ENCODE measurements at regions not wholly inside any gene's neighbourhood (a gene's known extent, or its start where the extent isn't known, plus 50 kb on each side); places are given as distances from the start of the nearest gene placed in this dataset.
"Not testable (repeated sequence)": the region's sequence is repeated elsewhere in the genome, so short reads cannot be mapped to it uniquely, and the experiment has no call there.

DNA sequence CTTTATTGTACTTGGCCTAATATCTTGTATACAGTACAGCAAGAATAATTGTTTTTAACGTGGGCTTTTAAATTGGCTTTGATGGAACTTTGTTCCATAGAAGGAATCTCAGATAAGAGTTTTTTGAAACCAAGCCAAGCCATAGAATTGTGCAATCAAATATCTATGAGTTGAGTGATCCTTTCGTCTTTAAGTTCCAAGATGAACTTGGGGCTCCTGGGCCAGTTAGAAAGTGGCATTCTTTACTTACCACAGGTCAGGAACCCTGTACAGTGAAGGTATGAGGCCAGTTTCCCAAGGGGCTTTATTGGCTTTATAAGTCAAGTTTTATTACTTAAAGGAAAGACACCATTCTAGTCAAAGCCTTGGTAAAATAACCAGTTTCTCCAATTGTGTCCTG is 2104.2 kb downstream of the PCDH7 start:
- no peak for DNase-seq

DNA sequence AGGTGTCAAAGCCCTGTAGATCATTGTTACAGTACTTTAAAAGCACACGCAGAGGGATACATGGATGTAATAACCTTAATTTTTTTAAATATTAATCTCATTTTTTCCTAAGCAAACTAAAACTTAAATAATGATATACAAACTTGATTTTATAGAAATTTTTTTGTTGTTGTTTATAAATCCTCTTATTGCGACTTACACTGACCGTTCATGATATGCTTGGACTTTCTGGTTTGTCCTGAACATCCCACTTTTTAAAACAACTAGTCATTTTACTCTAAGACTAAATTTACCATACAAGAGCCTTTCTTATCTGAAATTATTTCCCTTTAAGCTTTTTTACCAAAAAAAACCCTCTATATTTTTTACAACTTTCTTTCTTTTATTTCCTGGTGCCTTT is 2106.0 kb downstream of the PCDH7 start:
- DNase-seq: peak; percentile 25

DNA sequence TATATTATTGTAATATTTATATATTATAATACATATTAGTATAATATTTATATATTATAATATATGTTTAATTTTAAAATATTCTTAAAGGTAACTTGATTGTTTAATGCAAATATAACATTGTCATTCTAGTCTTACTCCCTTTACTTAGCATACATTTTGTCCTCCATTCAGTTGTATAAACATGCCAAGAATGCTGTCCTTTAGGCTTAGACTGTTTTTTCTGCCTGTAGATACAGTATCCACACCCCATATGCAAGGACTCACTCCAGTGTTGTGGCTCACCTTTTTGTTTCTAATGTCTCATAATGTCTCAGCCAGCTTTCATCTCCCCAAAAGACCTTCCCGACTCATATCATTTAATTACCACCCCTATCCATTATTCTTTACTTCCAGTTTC is 2110.0 kb downstream of the PCDH7 start:
- no peak for DNase-seq

DNA sequence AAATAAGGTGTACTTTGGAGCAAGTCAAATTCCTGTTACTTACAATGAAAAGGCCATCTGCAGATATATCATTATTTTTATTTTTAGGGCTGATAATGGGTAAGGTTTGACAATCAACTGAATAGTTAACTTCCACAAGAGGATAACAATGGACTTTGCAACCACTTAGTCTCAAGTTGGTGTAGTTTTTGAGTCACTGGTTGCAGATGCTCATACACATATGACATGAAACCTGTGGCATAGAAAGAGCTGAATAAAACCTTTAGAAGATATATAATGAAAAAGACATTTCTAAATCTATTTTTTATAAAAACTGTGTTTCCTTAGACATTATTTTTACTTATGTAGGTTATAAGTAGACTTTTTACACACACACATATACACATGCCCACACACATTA is 2110.9 kb downstream of the PCDH7 start:
- no peak for DNase-seq

DNA sequence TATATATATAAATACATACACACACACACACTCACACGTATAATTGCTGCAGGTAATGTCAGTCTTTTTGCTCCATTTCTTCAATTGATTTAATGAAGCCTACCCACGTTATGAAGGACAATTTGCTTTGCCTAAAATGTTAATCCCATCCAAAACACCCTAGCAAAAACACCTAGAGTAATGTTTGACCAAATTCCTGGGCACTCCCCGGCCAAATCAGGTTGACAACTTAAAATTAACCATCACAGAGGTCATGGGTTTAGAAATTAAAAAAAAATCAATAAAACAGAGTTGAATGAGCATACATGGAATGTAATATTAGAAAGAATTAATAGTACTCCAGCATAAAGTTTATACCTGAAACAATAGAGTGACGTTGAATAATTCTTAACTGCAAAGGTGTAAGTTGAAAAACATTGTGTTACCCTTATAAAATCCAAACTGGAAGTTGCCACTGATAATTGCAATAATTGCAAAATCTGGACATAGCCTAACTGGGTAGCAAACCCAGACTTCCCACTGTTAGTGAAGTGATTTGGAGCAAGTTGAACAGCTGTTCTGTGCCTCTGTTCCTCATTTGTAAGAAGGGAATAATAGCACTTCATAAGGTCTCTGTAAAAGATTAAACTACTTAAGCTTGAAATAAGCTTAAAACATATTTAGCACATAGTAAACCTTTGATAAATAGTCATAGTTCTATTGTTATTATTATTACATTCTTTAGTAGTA is 2120.5 kb downstream of the PCDH7 start:
- DNase-seq: peak; percentile 9

DNA sequence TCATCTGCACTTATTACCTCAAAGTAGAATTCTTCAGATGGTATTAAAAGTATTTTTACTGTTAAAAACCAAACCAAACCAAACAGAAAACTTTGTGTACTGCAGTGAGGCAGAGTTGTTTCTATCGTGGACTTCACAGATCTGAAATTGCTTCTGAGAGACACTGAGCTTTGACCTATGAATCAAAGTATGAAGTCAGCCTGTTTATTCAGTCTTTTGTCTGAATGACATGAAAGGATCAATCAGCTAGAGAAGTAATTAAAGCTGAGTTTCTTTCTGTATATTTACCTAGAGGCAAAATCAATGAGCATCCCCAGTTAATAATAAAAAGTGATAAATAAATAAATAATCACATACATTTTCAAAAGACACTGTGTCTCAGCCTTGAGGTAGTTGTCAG is 2121.0 kb downstream of the PCDH7 start:
- no peak for DNase-seq

DNA sequence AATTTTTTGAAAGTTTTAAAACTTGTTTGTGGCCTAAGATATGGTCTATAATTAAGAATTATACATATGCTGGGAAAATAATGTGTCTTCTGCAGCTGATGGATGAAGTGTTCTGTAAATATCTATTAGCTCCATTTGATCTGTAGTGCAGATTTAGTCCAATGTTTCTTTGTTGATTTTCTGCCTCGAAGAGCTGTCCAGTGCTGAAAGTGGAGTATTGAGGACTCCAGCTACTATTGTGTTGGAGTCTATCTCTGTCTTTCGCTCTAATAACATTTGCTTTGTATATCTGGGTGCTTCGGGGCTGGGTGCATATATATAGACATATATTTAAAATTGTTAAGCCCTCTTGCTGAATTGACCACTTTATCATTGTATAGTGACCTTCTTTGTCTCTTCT is 2127.3 kb downstream of the PCDH7 start:
- DNase-seq: no peak

DNA sequence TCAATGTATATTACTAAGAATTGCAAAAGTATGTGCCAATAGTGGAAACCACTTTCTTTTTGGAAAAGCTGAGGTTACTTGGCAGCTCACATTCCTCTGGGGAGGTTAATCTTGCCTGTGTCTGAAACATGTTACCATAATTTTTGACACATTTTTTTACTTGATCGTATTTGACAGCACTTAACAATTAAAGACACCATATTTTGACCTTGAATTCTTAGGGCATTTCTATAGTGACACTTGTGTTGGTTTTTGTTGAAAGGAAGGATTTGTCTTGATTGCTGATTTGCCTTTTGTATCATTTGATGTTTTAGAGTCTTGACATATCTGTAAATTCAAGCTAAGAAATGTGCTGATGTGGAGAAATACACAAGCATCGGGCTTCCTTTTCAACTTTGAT is 2135.5 kb downstream of the PCDH7 start:
- no peak for DNase-seq

DNA sequence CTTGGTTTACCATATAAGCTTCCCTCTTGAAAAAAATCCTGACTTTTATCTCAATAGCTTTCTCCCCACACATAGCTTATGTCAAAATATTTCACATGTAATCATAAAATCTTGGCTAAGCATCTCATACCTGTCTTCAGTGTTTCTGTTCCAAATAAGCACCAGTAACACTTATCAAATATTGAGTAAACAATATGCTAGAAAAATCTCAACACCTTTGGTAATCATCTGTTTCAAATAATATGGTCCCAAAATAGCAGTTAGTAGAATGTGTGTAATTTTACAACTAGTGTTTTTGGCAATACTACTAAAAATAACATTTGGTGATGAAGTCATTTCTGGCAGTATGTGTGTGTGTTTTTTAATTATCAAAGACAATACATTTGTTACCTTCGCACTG is 2138.2 kb downstream of the PCDH7 start:
- DNase-seq: no peak

DNA sequence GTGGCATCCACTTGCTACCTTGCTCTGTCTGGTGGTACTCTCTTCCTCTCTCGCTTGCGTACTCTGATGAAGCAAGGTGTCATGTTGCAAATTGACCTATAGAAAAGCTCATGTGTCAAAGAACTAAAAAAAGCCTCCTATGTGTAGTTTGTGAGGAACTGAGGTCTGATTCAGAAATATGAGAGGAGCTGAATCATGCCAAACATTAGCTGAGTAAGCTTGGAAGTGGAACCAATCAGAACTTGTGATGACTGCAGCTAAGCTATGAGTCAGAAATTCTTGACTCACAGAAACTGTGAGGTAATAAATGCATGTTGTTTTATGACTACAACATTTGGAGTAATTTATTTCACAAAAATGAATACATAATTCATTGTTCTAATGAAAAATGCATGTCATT is 2138.8 kb downstream of the PCDH7 start:
- no peak for DNase-seq

DNA sequence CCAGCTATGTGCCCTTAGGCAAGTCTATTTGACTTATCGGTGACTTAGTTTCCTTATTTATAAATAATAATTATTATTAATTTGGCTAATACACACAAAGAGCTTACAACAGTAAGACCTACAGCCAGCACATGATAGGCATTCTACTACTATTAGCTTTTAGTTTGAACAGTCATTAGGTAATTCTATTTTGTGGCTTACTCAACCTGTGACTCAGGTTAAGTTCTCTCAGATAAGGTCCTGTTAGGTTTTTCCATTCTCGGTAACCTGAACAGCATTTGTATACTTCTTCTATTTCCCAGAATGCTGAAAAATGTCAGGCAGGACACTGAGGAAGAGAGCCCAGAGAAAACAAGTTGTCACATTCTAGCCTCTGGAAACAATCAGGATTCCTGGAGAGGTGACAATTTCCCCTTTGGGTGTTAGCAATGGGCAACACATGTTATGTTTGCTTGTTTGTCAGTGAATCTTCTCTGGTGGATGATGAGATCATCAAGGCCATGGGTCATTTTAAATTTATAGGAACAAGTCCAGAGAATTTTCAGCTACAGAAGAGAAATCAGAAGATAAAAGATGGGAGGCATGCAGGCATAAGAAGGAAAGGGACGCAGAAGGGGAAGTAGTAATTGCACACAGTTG is 2144.7 kb downstream of the PCDH7 start:
- DNase-seq: no peak

DNA sequence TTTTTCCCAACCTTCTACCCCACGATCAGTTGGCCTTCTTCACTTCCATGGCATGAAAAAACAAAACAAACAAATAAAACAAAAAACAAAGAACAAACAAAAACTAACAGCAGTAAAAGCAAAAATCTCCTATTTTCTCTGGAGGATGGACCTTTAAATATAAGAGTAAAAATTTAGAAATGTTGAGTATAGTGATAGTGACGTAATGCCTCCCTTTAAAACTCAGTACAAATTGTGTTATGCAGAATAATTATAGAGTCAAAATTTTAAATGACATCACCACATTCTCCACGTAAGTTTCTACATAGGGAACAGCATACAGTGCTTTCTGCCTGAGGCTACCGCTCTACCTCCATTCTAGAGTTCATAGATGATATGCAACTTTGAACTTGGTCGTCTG is 2156.4 kb downstream of the PCDH7 start:
- DNase-seq: no peak

DNA sequence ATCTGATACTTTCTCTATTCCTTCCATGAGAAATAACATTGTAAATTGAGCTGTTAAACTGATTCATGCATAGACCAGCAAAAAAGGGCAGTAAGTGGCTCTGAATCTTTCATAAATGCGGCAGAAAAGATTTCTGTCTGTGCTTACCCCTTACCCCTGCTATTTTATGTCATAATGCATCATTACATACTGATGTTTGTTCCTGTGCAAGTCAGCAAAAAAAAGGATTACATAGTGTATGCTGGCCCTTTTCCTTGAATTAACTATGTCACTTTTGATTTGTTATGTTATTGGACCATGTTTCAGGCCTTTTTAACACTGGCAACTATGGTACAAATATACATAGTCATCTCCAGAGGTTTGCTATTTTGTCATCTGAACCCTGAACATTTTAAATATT is 2159.7 kb downstream of the PCDH7 start:
- DNase-seq: no peak

DNA sequence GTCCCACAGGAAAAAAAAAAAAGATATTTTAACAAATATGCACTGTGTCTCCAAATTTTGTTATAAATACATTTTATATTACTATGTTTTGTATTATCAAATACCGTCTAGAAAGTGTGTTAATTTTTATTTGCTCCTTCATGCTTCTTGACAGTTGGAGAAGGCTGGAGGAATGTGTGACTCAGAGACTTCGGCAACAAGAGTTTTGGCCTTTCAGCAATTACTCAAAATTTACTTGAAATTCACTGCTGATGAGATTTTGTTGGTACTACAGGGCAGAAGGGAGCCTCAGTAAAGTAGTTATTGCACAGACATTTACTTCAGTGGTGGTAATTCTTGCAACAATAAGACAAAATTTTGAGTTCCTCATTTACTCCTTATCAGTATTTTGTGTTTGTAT is 2164.0 kb downstream of the PCDH7 start:
- no peak for DNase-seq

DNA sequence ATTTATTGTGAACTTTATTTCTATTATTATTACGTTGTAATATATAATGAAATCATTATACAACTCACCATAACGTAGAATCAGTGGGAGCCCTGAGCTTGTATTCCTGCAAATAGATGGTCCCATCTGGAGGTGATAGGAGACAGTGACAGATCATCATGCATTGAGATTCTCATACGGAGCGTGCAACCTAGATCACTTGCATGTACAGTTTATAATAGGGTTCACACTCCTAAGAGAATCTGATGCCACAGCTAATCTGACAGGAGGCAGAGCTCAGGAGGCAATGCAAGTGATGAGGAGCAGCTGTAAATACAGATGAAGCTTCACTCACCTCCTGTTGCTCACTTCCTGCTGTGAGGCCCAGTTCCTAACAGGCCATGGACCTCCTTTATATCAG is 2170.2 kb downstream of the PCDH7 start:
- DNase-seq: peak; percentile 56

DNA sequence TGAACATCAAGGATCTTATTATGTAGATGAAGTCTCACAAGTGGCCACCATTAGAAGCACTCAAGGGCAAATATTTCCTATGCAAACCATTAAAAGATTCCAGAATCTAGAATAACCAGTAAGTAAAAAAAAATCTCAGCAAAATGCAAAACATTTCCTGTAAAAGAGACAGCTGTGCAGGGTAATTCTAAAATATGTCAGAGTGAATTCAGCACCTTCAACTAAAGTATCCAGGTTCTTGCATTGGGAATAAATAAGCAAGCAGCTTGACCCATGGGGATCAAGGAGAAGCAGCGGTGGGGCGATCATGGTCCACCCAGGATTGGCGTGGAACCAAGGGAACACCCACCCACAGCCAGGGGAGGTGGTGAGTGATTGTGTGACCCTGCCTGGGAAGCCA is 2188.9 kb downstream of the PCDH7 start:
- DNase-seq: no peak

DNA sequence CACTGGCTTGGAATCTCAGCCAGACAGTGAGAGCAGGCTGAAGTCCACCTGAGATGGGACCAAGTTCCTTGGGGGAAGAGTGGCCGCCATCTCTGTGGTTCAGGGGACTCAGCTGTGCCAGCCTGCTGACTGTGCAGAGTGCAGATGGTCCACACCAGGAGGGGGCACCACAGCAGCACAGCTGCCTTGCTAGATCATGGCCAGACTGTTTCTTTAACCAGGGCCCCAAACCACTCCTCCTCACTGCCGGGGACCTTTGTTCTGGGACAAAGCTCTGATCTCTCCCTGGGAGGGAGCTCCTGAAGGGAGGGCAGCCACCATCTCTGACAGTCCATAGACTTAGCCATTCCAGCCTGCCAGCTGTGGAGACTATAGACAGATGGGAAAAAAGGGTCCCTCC is 2189.6 kb downstream of the PCDH7 start:
- DNase-seq: no peak

DNA sequence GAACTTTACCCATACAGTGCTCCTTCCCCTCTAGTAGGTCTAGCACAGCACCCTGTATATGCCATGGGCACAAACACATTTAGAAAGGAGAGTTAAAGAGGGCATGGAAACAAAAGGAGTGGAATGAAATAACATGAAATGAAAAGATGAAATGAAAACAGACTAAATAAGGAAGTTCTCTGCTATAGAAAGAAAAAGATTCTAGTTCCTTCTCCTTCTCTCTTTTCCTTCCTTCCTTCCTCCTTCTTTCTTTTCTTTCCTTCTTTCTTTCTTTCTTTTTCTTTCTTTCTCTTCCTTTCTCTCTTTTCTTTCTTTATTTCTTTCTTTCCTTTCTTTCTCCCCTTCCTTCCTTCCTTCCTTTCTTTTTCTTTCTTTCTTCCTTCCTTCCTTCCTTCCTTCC is 2197.4 kb downstream of the PCDH7 start:
- DNase-seq: no peak

DNA sequence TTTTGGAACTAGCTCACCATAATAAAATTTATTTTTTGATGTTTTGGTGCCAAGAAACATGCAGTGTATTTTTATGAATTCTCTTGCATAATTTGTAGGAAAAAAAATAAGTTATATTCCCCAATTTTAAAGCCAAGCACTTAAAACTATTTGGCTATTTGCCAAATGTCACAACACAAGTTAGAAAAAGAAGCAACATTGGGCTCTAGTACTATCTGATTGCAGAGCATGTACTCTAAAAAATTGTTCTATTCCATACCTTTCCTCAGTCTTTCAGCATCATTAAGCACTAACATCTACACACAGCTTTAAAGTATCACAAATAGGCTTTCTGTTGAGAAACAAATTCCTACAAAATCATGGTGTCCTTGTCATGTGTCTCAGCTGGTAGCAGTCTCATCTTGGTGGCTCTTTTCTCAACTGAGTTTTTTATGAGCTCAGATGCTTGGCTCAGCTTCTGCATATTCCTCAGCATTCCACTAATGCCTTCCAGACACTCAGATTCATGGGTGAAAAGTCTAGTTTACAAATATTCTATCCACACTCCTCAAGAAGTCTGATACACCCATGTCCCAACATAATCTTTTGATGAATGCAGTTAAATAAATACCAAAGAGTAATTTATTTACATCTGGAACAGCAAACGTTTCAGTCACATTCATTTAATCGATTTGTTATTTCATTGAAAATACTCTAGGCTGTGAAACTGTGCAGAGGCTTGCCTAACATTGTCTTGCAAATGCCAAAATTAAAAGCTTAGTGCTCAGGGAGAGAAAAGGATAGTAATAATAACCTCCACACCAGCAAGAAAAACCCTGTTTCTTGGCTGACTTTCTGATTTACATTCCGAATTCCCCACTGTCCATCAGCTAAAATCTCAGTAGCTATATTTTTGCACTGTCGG is 2209.9 kb downstream of the PCDH7 start:
- no peak for DNase-seq

DNA sequence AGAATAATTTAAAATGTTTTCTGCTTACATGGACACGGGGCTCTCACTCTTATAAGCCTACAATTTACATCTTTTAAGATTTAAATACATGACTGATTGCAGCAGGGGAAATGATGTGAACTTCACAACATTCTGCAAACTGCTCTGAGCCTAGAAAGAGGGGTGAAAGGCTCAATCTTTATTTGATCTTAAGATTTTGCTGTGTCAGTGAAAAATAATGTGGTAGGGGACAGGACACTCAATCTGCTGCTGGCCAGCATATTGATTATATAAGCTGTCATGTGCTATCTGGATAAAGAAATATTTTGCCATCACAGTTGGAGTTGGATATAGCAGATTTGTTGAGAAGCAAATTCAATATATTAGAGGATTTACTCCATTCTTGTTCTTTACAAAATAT is 2210.5 kb downstream of the PCDH7 start:
- no peak for DNase-seq

DNA sequence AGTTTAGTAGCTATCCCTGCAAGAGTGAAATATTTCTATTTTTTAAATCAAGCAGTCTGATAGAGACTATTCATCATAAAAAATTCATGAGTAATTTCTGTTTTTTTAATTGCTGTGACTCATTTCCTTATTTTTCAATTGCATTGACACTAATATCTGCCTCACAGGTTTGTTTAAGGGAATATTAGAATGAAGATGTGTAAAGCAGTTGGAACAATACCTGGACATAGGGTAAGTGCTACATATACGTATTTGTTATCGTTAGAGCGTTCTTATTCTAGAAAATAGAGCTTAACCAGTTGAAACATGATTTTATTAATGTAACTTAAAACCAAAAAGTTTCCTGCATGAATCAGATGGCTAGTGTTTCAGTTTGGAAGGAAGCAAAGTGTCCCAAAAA is 2211.3 kb downstream of the PCDH7 start:
- DNase-seq: no peak

DNA sequence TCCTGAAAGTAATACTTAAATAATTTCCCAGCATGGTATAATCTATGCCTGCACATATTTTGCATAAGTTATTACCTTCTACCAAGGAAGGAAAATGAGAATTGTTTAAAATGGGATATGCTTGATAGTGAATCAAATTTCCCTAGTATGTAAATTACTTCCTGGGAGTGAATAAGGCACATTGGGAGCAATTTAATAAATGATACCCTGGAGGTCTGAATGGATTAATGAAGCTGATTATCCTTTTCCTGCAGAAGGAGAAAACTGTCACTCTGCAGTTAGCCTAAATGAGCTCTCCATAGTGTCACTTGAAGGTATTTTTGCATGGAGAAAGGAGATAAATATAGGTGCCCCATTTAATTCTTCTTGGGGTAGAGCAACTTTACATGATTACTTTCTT is 2212.0 kb downstream of the PCDH7 start:
- DNase-seq: no peak

DNA sequence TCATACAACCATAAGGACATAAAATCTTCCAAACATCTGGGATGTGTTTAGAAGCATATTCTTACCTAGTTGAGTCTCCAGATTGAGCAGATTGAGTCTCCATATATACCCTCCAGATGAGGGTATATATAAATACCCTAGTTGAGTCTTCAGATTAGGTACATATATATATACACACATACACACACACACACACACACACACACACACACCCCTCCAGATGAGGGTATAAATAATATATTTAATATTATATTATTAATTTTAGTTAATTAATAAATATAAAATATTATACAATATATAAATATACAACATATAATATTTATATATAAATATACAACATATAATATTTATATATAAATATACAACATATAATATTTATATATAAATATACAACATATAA is 2219.1 kb downstream of the PCDH7 start:
- DNase-seq: not testable (repeated sequence)

DNA sequence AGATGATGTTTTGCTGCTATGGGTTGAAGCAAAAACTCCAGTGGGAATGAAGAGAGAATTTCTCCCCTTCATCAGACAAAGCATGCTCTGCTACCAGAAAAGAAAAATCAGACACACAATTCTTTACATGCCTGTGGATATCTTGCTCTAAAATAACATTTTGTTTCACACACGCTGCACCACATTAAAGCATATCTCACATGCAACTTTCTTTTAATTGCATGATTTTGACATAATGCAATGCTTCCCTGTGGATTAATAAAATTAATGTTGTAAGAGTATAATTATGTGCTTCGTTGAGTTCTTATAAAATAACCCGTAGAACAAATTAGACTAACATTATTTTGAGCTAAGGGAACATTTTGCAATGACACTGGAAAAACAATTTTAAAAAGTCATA is 2230.7 kb downstream of the PCDH7 start:
- DNase-seq: no peak
